AG04449 (cell line): ENCODE measurements at regions not wholly inside any gene's neighbourhood (a gene's known extent, or its start where the extent isn't known, plus 50 kb on each side); places are given as distances from the start of the nearest gene placed in this dataset.

Experiments used
- CTCF ChIA-PET: fragments of 350-600 bp; formaldehyde crosslinking; extraction: SDS; loops from one replicate; lab custom pipeline; 2021; ENCODE audit warnings: antibody characterized with exemption; lab: Yijun Ruan, JAX
- POLR2A ChIA-PET: fragments of 400-600, 350-600 bp; formaldehyde crosslinking; extraction: SDS; loops from one replicate; lab custom pipeline; 2020; ENCODE audit warnings: antibody characterized with exemption, inconsistent platforms; lab: Yijun Ruan, JAX
- DNase-seq: peaks from one replicate; pipeline ENCODE4 v3.0.0-alpha.2; 2010; ENCODE audit warnings: low read depth, low spot score
- H3K4me3 ChIP-seq: 2 replicates; pipeline ENCODE4 v1.5.1; 2011; ENCODE audit warnings: low read depth, mild to moderate bottlenecking, control low read depth, low read length
- TF ChIP-seq, protein P1 (sequence below): IDR thresholded peaks from one replicate; pipeline ENCODE4 v1.5.1; 2011; ENCODE audit warnings: mild to moderate bottlenecking, moderate library complexity, low read length, control low read depth, inconsistent platforms; ENCODE audit not compliant: insufficient read depth; ENCODE audit errors: missing control alignments

DNA sequence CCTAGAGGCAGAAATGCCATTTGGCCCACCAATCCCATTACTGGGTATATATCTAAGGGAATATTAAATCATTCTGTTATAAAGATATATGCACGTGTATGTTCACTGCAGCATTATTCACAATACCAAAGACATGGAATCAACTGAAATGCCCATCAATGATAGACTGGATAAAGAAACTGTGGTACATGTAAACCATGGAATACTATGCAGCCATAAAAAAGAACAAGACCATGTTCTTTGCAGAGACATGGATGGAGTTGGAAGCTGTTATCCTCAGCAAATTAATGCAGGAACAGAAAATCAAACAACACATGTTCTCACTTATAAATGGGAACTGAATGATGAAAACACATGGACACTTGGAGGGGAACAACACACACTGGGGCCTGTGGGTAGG is 458.4 kb downstream of the CD83 start:
- ChIA-PET CTCF (no interaction called here), POLR2A (no interaction called here)
- TF ChIP-seq, protein P1, sequence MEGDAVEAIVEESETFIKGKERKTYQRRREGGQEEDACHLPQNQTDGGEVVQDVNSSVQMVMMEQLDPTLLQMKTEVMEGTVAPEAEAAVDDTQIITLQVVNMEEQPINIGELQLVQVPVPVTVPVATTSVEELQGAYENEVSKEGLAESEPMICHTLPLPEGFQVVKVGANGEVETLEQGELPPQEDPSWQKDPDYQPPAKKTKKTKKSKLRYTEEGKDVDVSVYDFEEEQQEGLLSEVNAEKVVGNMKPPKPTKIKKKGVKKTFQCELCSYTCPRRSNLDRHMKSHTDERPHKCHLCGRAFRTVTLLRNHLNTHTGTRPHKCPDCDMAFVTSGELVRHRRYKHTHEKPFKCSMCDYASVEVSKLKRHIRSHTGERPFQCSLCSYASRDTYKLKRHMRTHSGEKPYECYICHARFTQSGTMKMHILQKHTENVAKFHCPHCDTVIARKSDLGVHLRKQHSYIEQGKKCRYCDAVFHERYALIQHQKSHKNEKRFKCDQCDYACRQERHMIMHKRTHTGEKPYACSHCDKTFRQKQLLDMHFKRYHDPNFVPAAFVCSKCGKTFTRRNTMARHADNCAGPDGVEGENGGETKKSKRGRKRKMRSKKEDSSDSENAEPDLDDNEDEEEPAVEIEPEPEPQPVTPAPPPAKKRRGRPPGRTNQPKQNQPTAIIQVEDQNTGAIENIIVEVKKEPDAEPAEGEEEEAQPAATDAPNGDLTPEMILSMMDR = no peak
- no peak for DNase-seq
- H3K4me3 ChIP-seq = no peak overlapping the region

DNA sequence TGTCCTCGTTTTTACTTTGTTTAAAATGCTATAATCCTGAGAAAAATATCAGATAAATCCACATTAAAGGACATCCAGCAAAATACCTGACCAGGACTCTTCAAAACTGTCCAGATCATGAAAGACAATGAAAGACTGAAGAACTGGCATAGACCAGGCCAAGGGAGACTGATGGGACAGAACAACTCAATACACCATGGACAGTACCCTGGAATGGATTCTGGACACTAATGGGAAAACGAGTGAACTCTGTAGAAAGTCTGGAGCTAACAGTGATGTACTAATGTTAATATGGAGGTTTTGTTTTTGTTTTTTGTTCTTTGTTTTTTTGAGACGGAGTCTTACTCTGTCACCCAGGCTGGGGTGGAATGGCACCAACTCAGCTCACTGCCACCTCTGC is 461.4 kb downstream of the CD83 start:
- H3K4me3 ChIP-seq = no peak overlapping the region
- DNase-seq = no peak
- TF ChIP-seq, protein P1 = no peak
- CTCF ChIA-PET = no interaction called here
- POLR2A ChIA-PET = no interaction called here

DNA sequence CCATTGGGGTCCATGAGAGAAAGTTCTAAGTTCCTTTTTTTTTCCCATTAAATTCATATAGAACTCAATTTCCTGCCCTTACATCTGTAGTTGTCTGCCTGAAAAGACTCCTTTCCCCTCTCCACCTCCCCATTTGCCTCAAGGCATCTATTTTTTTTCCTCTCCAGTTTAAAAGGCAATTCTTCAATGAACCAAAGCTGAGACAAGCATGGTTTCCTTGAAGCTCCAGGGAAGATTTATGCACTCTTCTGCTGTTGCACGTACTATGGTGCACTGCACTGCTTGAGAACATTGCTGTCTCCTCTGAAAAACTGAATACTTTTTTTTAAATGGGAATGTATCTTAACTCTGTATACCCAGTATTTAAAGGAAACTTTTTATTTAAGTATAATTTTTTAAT is 465.2 kb downstream of the CD83 start:
- no peak overlapping the region for H3K4me3 ChIP-seq
- POLR2A ChIA-PET = no interaction called here
- no peak for DNase-seq
- CTCF ChIA-PET = interaction anchor here (1.4 kb wide), 1 partner anchor 107 kb away, joined by 3 read pairs; no protein-coding TSS in a partner anchor
- TF ChIP-seq, protein P1 = no peak

DNA sequence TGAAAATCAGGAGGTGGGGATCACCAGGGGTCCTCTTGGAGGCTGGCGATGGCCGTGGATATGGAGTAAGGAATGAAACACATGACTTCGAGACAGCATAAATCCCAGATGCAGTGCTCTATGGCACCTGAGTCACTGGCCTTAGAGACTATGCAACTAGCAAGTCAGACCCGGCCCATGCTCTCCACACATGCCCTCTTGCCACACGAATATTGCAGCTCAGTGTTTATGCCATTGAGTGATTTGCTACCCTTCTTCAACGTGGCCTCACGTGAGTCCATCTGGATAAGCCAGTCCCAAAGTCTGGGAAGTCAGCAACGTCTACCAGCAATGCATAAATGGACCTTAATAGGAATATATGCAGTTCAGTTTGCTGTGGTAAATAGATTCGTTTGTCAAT is 466.3 kb downstream of the CD83 start:
- no peak for DNase-seq
- ChIA-PET POLR2A (no interaction called here), CTCF (interaction anchor here (1.4 kb wide), 1 partner anchor 106 kb away, joined by 3 read pairs; no protein-coding TSS in a partner anchor)
- H3K4me3 ChIP-seq = no peak overlapping the region
- TF ChIP-seq, protein P1 = no peak

DNA sequence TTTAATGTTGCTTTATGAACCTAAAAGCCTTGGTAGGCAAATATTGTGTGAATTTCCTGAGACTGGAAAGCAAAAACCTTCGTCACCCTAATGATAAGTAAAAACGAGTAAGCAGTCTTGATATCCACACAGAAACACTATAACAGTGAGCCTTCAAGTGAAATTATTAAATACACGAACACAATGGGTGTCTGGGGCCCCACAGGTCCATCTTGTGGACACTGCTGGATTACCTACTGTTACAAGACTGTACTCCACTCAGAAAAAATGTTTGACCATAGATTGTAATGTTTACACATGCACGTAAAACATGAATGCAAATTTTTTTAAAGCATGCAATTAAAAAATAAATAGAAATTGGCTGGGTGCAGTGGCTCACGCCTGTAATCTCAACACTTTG is 466.9 kb downstream of the CD83 start:
- TF ChIP-seq, protein P1 = no peak
- ChIA-PET CTCF (no interaction called here), POLR2A (no interaction called here)
- no peak for DNase-seq
- no peak overlapping the region for H3K4me3 ChIP-seq

DNA sequence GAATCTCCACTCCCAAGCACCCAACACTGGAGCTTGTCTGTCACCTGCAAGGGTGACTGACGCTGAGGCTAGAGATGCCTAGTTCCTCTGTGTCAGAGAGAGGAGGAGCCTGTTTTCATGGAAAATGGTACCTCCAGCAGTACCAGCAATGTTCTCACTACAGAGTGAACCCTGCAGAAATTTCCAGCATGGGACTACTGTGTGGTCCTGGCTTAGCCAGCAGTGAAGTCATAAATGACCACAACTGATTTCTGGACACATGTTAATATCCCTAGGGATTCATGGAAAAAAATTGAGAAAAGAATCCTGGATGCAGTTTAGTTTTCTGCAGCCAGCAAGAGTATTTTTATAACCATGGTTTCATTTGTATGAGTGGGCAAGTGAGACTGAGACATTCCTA is 468.1 kb downstream of the CD83 start:
- no peak for DNase-seq
- TF ChIP-seq, protein P1 = no peak
- H3K4me3 ChIP-seq = no peak overlapping the region
- ChIA-PET POLR2A (no interaction called here), CTCF (no interaction called here)

DNA sequence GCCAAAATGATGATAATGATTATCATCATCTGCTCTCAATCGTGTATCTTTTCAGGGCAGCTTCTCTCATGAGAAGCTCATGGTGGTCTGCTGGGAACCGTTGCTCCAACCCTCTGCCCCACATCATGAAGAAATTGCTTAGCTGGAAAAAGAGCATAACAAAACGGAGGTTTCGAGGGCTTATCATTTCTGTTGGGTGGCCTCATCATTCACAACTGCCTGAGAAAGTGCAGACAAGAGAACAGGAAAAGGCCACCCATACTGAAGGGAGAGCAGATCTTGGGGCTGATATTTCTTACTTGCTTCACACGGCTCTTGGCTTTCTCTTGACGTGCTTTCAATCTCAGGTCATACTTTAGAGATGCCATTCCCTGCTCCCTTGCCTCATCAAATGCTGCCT is 471.6 kb downstream of the CD83 start:
- POLR2A ChIA-PET = no interaction called here

More for the DNA sequence above, 471.6 kb downstream of the CD83 start:
- TF ChIP-seq, protein P1 = no peak
- CTCF ChIA-PET = no interaction called here
- H3K4me3 ChIP-seq = no peak overlapping the region
- no peak for DNase-seq
